GM12878 (cell line): ENCODE measurements at regions not wholly inside any gene's neighbourhood (a gene's known extent, or its start where the extent isn't known, plus 50 kb on each side); places are given as distances from the start of the nearest gene placed in this dataset.

ENCODE experiments used
- ATAC-seq: fragments of 200-7000 bp; cut with Tn5 transposase; 3 replicates; pipeline ENCODE4 v1.9.1; 2020; ENCODE audit warnings: mild to moderate bottlenecking, moderate library complexity
- BruUV-seq: library from RNA; stranded (reverse); fragments of 400-500 nt; replicated peaks from 2 replicates; lab custom pipeline; 2021; lab: Mats Ljungman, UMichigan
- CTCF ChIA-PET: fragments of 300-600 bp; sonication (Branson Sonifier 250); formaldehyde crosslinking; extraction: SDS; loops from one replicate; lab custom pipeline; 2021; ENCODE audit warnings: inconsistent platforms; lab: Yijun Ruan, JAX
- POLR2A ChIA-PET: fragments of 350-600 bp; formaldehyde crosslinking; extraction: SDS; loops from one replicate; lab custom pipeline; 2021; ENCODE audit warnings: inconsistent platforms; lab: Charles Lee
- RAD21 ChIA-PET: fragments of 300-600 bp; sonication (Branson Sonifier 250); formaldehyde crosslinking; loops from one replicate; lab custom pipeline; 2023; ENCODE audit warnings: antibody characterized with exemption; ENCODE audit not compliant: unreplicated experiment; lab: Charles Lee
- SMC1A ChIA-PET: fragments of 300-600 bp; sonication (Branson Sonifier 250); formaldehyde crosslinking; loops from one replicate; lab custom pipeline; 2023; ENCODE audit not compliant: unreplicated experiment, uncharacterized antibody; lab: Charles Lee
- DNase-seq: peaks from one replicate; pipeline ENCODE4 v3.0.0-alpha.2; 2011; ENCODE audit warnings: low read depth, low spot score
- FAIRE-seq: peaks from 3 replicates; lab custom pipeline; 2011; peaks lifted over from hg19 to GRCh38; lab: Jason Lieb, UNC
- H2AFZ ChIP-seq: 2 replicates; pipeline ENCODE4 v1.6.0; 2011; ENCODE audit warnings: low read depth, low read length, control low read depth; ENCODE audit not compliant: control insufficient read depth
- H3K27ac ChIP-seq: 2 replicates; pipeline ENCODE4 v1.5.1; 2011; ENCODE audit warnings: control low read depth; ENCODE audit not compliant: control insufficient read depth, insufficient read depth
- H3K27me3 ChIP-seq, 2 experiments: replicated peaks in 1 of 2; 2 replicates each; pipeline versions ENCODE4 v1.6.0 to v1.6.1; 2011; ENCODE audit warnings: low read length in 1 of 2; ENCODE audit not compliant: control insufficient read depth in 2 of 2, insufficient read depth in 2 of 2
- H3K36me3 ChIP-seq, 2 experiments: 2 replicates each; pipeline ENCODE4 v1.5.1; 2011; ENCODE audit warnings: low read length in 1 of 2; ENCODE audit not compliant: control insufficient read depth in 2 of 2, insufficient read depth in 2 of 2
- H3K4me1 ChIP-seq: 2 replicates; pipeline ENCODE4 v1.6.1; 2011; ENCODE audit warnings: mild to moderate bottlenecking, low read length, moderate library complexity, mixed read lengths; ENCODE audit not compliant: control insufficient read depth, insufficient read depth
- H3K4me2 ChIP-seq: 2 replicates; pipeline ENCODE4 v1.6.0; 2011; ENCODE audit warnings: control low read depth; ENCODE audit not compliant: control insufficient read depth, insufficient read depth
- H3K4me3 ChIP-seq: fragments of 200-600 bp; sonication (generic); 2 replicates; pipeline ENCODE4 v1.5.1; 2016
- H3K79me2 ChIP-seq: 2 replicates; pipeline ENCODE4 v1.6.0; 2011; ENCODE audit warnings: low read length; ENCODE audit not compliant: control insufficient read depth, insufficient read depth
- H3K9ac ChIP-seq: 2 replicates; pipeline ENCODE4 v1.8.0; 2011; ENCODE audit warnings: low read length, control low read depth, mixed read lengths; ENCODE audit not compliant: control insufficient read depth, insufficient read depth
- H3K9me3 ChIP-seq: replicated peaks from 3 replicates; pipeline ENCODE4 v1.5.1; 2011; ENCODE audit warnings: mild to moderate bottlenecking, low read length; ENCODE audit not compliant: control insufficient read depth, insufficient read depth
- H4K20me1 ChIP-seq: 2 replicates; pipeline ENCODE4 v1.6.0; 2011; ENCODE audit not compliant: control insufficient read depth, insufficient read depth
- CREB1 ChIP-seq: IDR thresholded peaks from 2 replicates; pipeline ENCODE4 v1.6.1; 2012; ENCODE audit warnings: low read depth, mild to moderate bottlenecking, inconsistent platforms
- DPF2 ChIP-seq: fragments of 450-650 bp; IDR thresholded peaks from 2 replicates; pipeline ENCODE4 v1.6.1; 2017; ENCODE audit warnings: mild to moderate bottlenecking
- HSF1 ChIP-seq: fragments of 150-350 bp; IDR thresholded peaks from 2 replicates; pipeline ENCODE4 v1.6.1; 2014; ENCODE audit warnings: mild to moderate bottlenecking, low read depth, low read length
- MEF2A ChIP-seq: IDR thresholded peaks from 2 replicates; pipeline ENCODE4 v1.6.1; 2011; ENCODE audit warnings: low read depth, mild to moderate bottlenecking, low read length, moderate library complexity; ENCODE audit not compliant: insufficient read depth
- PML ChIP-seq: IDR thresholded peaks from 2 replicates; pipeline ENCODE4 v1.6.1; 2012; ENCODE audit warnings: low read length, inconsistent platforms
- POU2F2 ChIP-seq: IDR thresholded peaks from 3 replicates; pipeline ENCODE4 v1.6.1; 2011; ENCODE audit warnings: low read depth, mild to moderate bottlenecking, low read length, borderline replicate concordance
- RAD21 ChIP-seq: IDR thresholded peaks from 2 replicates; pipeline ENCODE4 v1.6.1; 2011; ENCODE audit warnings: mild to moderate bottlenecking, low read depth, low read length, moderate library complexity; ENCODE audit not compliant: insufficient read depth
- SRF ChIP-seq, 2 experiments: IDR thresholded peaks; 2 replicates each; pipeline ENCODE4 v1.6.1; 2011; ENCODE audit warnings: low read depth in 2 of 2, low read length in 2 of 2, mild to moderate bottlenecking in 1 of 2, moderate library complexity in 1 of 2
- YBX1 ChIP-seq: fragments of 450-650 bp; IDR thresholded peaks from 2 replicates; pipeline ENCODE4 v1.6.1; 2016; ENCODE audit warnings: antibody characterized with exemption
- WGBS: methylation state at CpG from one replicate; pipeline ENCODE4 v1.1.6; 2016; ENCODE audit warnings: low lambda C conversion rate; ENCODE audit not compliant: insufficient replicate concordance, insufficient coverage; ENCODE audit errors: missing lambda C conversion rate; 5-methylcytosine and 5-hydroxymethylcytosine counted together
- in situ Hi-C: fragments of 300-500 bp; cut with MboI; formaldehyde crosslinking; loops from 9 replicates; pipeline ENCODE4 v1.14.3; 2018; ENCODE audit warnings: mixed read lengths
- intact Hi-C: fragments of 100-400 bp; cut with micrococcal nuclease; formaldehyde crosslinking; loops from one replicate; pipeline ENCODE4 v1.14.2; 2022; ENCODE audit not compliant: unreplicated experiment

- H3K36me3 ChIP-seq, result no peaks in the 10 kb centered on the region
- FAIRE-seq (no peak), ATAC-seq (no peak), DNase-seq (no peak)
- no peak overlapping the region for H3K4me3 ChIP-seq
- TF ChIP-seq SRF (IDR thresholded peaks at IDR 0.05; ENCODE audit: low read depth in 2 of 2, low read length in 2 of 2) (peak in 1 of 2 experiments; percentile 14; a peak in 1 of 4 replicates), YBX1 (no peak)
- H3K27me3 ChIP-seq, result no peaks in the 10 kb centered on the region
- H4K20me1 ChIP-seq, result no peaks in the 10 kb centered on the region
- H3K4me2 ChIP-seq, result no peak overlapping the region
- RAD21 ChIA-PET, result interaction anchor here (1.1 kb wide), 1 partner anchor 20 kb away, joined by 3 read pairs; no protein-coding TSS in a partner anchor
- H3K27ac ChIP-seq, result no peak overlapping the region
- in situ Hi-C loops, result no loop called here
- POLR2A ChIA-PET, result no interaction called here
- H3K9ac ChIP-seq, result no peak overlapping the region
- no peaks in the 10 kb centered on the region for H3K9me3 ChIP-seq
- WGBS, result 24% methylated on average over 2 of the region's 2 CpGs
- intact Hi-C loops, result no loop called here
- CTCF ChIA-PET, result interaction anchor here (0.9 kb wide), 1 partner anchor 39 kb away, joined by 3 read pairs; no protein-coding TSS in a partner anchor
- SMC1A ChIA-PET, result interaction anchor here (1.0 to 1.7 kb wide), 2 partner anchors 9 to 12 kb away, joined by 4 to 6 read pairs; no protein-coding TSS in a partner anchor
- H2AFZ ChIP-seq, result no peak overlapping the region
- no TSS peak for BruUV-seq
- no peaks in the 10 kb centered on the region for H3K4me1 ChIP-seq
- H3K79me2 ChIP-seq, result no peaks in the 10 kb centered on the region
Observed at GRCh38 chr2:122525336-122525735, 769.9 kb downstream of the TSN start.

GRCh38 chr2:122528061-122528460, 772.6 kb downstream of the TSN start:
- ATAC-seq (no peak), DNase-seq (no peak), FAIRE-seq (no peak)
- Histone ChIP-seq H3K4me3 (no peak overlapping the region), H3K4me2 (no peak overlapping the region), H3K36me3 (no peaks in the 10 kb centered on the region), H3K27me3 (no peaks in the 10 kb centered on the region), H3K27ac (no peak overlapping the region), H3K9ac (no peak overlapping the region), H2AFZ (no peak overlapping the region), H3K4me1 (no peaks in the 10 kb centered on the region), H4K20me1 (no peaks in the 10 kb centered on the region), H3K9me3 (no peaks in the 10 kb centered on the region), H3K79me2 (no peaks in the 10 kb centered on the region)
- ChIA-PET CTCF (no interaction called here), SMC1A (interaction anchor here (0.6 to 1.5 kb wide), 5 partner anchors 10 to 212 kb away, joined by 3 to 5 read pairs (median 3); no protein-coding TSS in a partner anchor), RAD21 (interaction anchor here (2.0 kb wide), 1 partner anchor 10 kb away, joined by 8 read pairs; no protein-coding TSS in a partner anchor), POLR2A (interaction anchor here (0.6 to 0.7 kb wide), 2 partner anchors 126 to 426 kb away, joined by 4 to 6 read pairs; no protein-coding TSS in a partner anchor)
- no TSS peak for BruUV-seq
- intact Hi-C loops, result no loop called here
- TF ChIP-seq DPF2, result no peak
- TF ChIP-seq HSF1, result no peak
- no peak for TF ChIP-seq PML
- TF ChIP-seq POU2F2, result no peak
- no peak for TF ChIP-seq RAD21
- no peak for TF ChIP-seq CREB1
- no peak for TF ChIP-seq MEF2A
- WGBS, result 58% methylated on average over 3 of the region's 3 CpGs
- in situ Hi-C loops, result no loop called here
